A549 (cell line): ENCODE measurements at regions not wholly inside any gene's neighbourhood (a gene's known extent, or its start where the extent isn't known, plus 50 kb on each side); places are given as distances from the start of the nearest gene placed in this dataset.

Experiments
- CTCF ChIP-seq: fragments of >200 bp; sonication (Bioruptor Twin); formaldehyde crosslinking; IDR thresholded peaks from 3 replicates; pipeline ENCODE4 v1.5.1; 2016
- SMC3 ChIP-seq: fragments of >200 bp; sonication (Bioruptor Twin); formaldehyde crosslinking; IDR thresholded peaks from 3 replicates; pipeline ENCODE4 v1.6.1; 2018; ENCODE audit warnings: inconsistent platforms

GRCh38 chr13:59445812-59446211, 717.9 kb downstream of the DIAPH3 start:
- TF ChIP-seq CTCF (no peak), SMC3 (no peak)
